Keratinocyte (primary cell): ENCODE measurements at regions not wholly inside any gene's neighbourhood (a gene's known extent, or its start where the extent isn't known, plus 50 kb on each side); places are given as distances from the start of the nearest gene placed in this dataset.

ENCODE experiments used
- DNase-seq: peaks from one replicate; pipeline ENCODE4 v3.0.0-alpha.2; 2011; ENCODE audit warnings: low read depth, missing footprints, low spot score
- FAIRE-seq: peaks from 2 replicates; lab custom pipeline; 2011; peaks lifted over from hg19 to GRCh38; lab: Jason Lieb, UNC
- H2AFZ ChIP-seq: 2 replicates; pipeline ENCODE4 v1.6.0; 2012; ENCODE audit warnings: low read length, control low read depth, inconsistent platforms; ENCODE audit not compliant: control insufficient read depth
- H3K27ac ChIP-seq: 2 replicates; pipeline ENCODE4 v1.5.1; 2011; ENCODE audit warnings: low read length; ENCODE audit not compliant: control insufficient read depth, insufficient read depth
- H3K27me3 ChIP-seq: 3 replicates; pipeline ENCODE4 v1.6.0; 2011; ENCODE audit warnings: low read length; ENCODE audit not compliant: control insufficient read depth, insufficient read depth; ENCODE audit errors: extremely low read depth
- H3K36me3 ChIP-seq, 2 experiments: 2 replicates in 1 of 2; 3 replicates in 1 of 2; pipeline ENCODE4 v1.5.1; 2011; ENCODE audit warnings: low read length in 2 of 2, mild to moderate bottlenecking in 1 of 2; ENCODE audit not compliant: control insufficient read depth in 2 of 2, insufficient read depth in 2 of 2; ENCODE audit errors: extremely low read depth in 1 of 2
- H3K4me1 ChIP-seq: 3 replicates; pipeline ENCODE4 v1.5.1; 2011; ENCODE audit warnings: low read length; ENCODE audit not compliant: control insufficient read depth, insufficient read depth; ENCODE audit errors: extremely low read depth
- H3K4me2 ChIP-seq: 3 replicates; pipeline ENCODE4 v1.6.0; 2011; ENCODE audit warnings: low read depth, low read length; ENCODE audit not compliant: control insufficient read depth, insufficient read depth; ENCODE audit errors: extremely low read depth
- H3K4me3 ChIP-seq, 3 experiments: fragments of 200-600 bp in 1 of 3; sonication (generic) in 1 of 3; 2 replicates in 2 of 3; 3 replicates in 1 of 3; pipeline ENCODE4 v1.5.1; 2011 to 2016; ENCODE audit warnings: low read length in 3 of 3, mild to moderate bottlenecking in 3 of 3, control low read depth in 2 of 3, inconsistent platforms in 1 of 3, low read depth in 1 of 3, mixed read lengths in 1 of 3, mixed run types in 1 of 3, moderate library complexity in 1 of 3; ENCODE audit not compliant: control insufficient read depth in 2 of 3, insufficient read depth in 2 of 3; ENCODE audit errors: extremely low read depth in 1 of 3
- H3K79me2 ChIP-seq: 2 replicates; pipeline ENCODE4 v1.6.0; 2012; ENCODE audit warnings: low read length; ENCODE audit not compliant: control insufficient read depth, insufficient read depth
- H3K9ac ChIP-seq: 3 replicates; pipeline ENCODE4 v1.6.0; 2011; ENCODE audit warnings: low read length; ENCODE audit not compliant: control insufficient read depth, insufficient read depth; ENCODE audit errors: extremely low read depth
- H3K9me1 ChIP-seq: 3 replicates; pipeline ENCODE4 v1.6.0; 2011; ENCODE audit warnings: low read length; ENCODE audit not compliant: control insufficient read depth, insufficient read depth; ENCODE audit errors: extremely low read depth
- H3K9me3 ChIP-seq: 2 replicates; pipeline ENCODE4 v1.5.1; 2012; ENCODE audit warnings: low read depth, low read length; ENCODE audit not compliant: control insufficient read depth
- H4K20me1 ChIP-seq: 3 replicates; pipeline ENCODE4 v1.6.0; 2011; ENCODE audit warnings: low read length; ENCODE audit not compliant: control insufficient read depth, insufficient read depth; ENCODE audit errors: extremely low read depth
- CTCF ChIP-seq, 3 experiments: IDR thresholded peaks in 1 of 3; conservative IDR thresholded peaks in 1 of 3; optimal IDR thresholded peaks in 1 of 3; 2 replicates in 2 of 3; 3 replicates in 1 of 3; pipeline versions ENCODE3 to v1.5.1; 2011; ENCODE audit warnings: low read length in 3 of 3, mild to moderate bottlenecking in 3 of 3, moderate library complexity in 2 of 3, control low read depth in 1 of 3, inconsistent platforms in 1 of 3; ENCODE audit not compliant: insufficient read depth in 2 of 3; ENCODE audit errors: extremely low read depth in 1 of 3
- EZH2 ChIP-seq: IDR thresholded peaks from one replicate; pipeline ENCODE4 v1.6.1; 2012; ENCODE audit warnings: inconsistent platforms, mild to moderate bottlenecking, low read length, moderate library complexity
- dilution Hi-C: fragments of 300-500 bp; cut with MboI; formaldehyde crosslinking; loops from one replicate; pipeline ENCODE4 v1.7.0; 2020; ENCODE audit warnings: low sequenced_read_pairs; ENCODE audit not compliant: extremely low pct_ligation_motif_present

DNA sequence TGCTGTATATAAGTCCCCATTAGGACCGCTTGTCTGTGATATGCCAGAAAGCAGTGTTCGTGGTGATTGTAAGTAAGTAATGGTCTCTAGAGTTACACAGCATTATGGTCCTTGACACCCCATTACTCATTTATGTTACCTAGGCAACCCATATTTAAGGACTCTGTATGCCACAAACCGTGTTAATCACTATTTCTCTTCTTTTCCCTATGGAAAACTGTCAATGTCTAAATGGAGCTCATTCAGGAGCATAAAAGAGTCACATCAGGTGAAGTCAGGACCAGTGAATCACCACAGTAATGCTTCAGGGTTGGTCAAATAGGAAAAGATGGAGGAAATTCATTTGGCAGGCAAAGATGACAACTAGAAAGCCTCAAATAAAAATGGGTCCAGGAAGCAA lies 146.6 kb upstream of the PEX5L start:
- dilution Hi-C loops, result no loop called here
- Histone ChIP-seq H3K27ac (no peak overlapping the region), H2AFZ (no peak overlapping the region), H3K4me3 (no peak overlapping the region), H3K27me3 (no peaks in the 10 kb centered on the region), H4K20me1 (no peaks in the 10 kb centered on the region), H3K79me2 (no peaks in the 10 kb centered on the region), H3K36me3 (no peaks in the 10 kb centered on the region), H3K9me1 (no peaks in the 10 kb centered on the region), H3K9me3 (no peaks in the 10 kb centered on the region), H3K4me1 (no peaks in the 10 kb centered on the region), H3K4me2 (no peak overlapping the region), H3K9ac (no peak overlapping the region)
- FAIRE-seq, result no peak
- DNase-seq, result no peak
- TF ChIP-seq EZH2 (no peak), CTCF (optimal IDR thresholded peaks at IDR 0.05 in 1 of 3, IDR thresholded peaks at IDR 0.05 in 1 of 3, conservative IDR thresholded peaks at IDR 0.05 in 1 of 3; ENCODE audit: extremely low read depth in 1 of 3, insufficient read depth in 2 of 3, low read length in 3 of 3) (no peak)

DNA sequence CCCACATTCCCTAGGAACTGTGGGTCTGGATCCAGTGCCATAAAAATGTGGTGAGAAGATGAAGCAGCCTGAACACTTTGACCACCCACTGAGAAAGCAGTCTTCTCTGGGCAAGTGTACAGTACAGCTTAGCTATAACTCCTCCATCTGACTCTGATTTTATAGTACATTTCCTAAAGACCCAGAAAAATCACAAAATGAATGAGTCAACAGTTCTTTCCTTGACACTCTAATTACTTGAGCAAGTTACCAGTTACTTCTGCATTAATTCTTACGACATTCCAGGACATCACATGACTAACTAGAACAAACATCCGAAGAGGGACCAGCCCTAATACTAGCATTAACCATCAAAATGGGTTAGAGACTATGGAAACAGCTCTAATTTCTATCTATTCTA lies 148.1 kb upstream of the PEX5L start:
- Histone ChIP-seq H4K20me1 (no peaks in the 10 kb centered on the region), H3K4me2 (no peak overlapping the region), H3K4me1 (no peaks in the 10 kb centered on the region), H3K4me3 (no peak overlapping the region), H3K79me2 (no peaks in the 10 kb centered on the region), H2AFZ (no peak overlapping the region), H3K9me1 (no peaks in the 10 kb centered on the region), H3K9ac (no peak overlapping the region), H3K36me3 (no peaks in the 10 kb centered on the region), H3K9me3 (no peaks in the 10 kb centered on the region), H3K27ac (no peak overlapping the region), H3K27me3 (no peaks in the 10 kb centered on the region)
- dilution Hi-C loops, result no loop called here
- FAIRE-seq (no peak), DNase-seq (no peak)
- TF ChIP-seq EZH2, result no peak
- TF ChIP-seq CTCF (optimal IDR thresholded peaks at IDR 0.05 in 1 of 3, IDR thresholded peaks at IDR 0.05 in 1 of 3, conservative IDR thresholded peaks at IDR 0.05 in 1 of 3; ENCODE audit: extremely low read depth in 1 of 3, insufficient read depth in 2 of 3, low read length in 3 of 3), result no peak
